Left ventricle myocardium inferior (tissue), 1 donor: ENCODE measurements at regions not wholly inside any gene's neighbourhood (a gene's known extent, or its start where the extent isn't known, plus 50 kb on each side); places are given as distances from the start of the nearest gene placed in this dataset.

Experiments
- DNase-seq: peaks from one replicate; pipeline ENCODE4 v3.0.0-alpha.2; 2020
- H3K27ac ChIP-seq: fragments of 200-600 bp; replicated peaks from 2 replicates; pipeline ENCODE4 v1.8.0; 2021
- H3K27me3 ChIP-seq: fragments of 200-600 bp; 2 replicates; pipeline ENCODE4 v1.8.0; 2021; ENCODE audit warnings: low read depth
- H3K36me3 ChIP-seq: fragments of 200-600 bp; 2 replicates; pipeline ENCODE4 v1.8.0; 2021
- H3K4me1 ChIP-seq: fragments of 200-600 bp; 2 replicates; pipeline ENCODE4 v1.8.0; 2021
- H3K4me3 ChIP-seq: fragments of 200-600 bp; 2 replicates; pipeline ENCODE4 v1.8.0; 2021; ENCODE audit warnings: mild to moderate bottlenecking, moderate library complexity
- H3K9me3 ChIP-seq: fragments of 200-600 bp; replicated peaks from 2 replicates; pipeline ENCODE4 v1.8.0; 2021
- intact Hi-C: fragments of 100-400 bp; cut with micrococcal nuclease; formaldehyde crosslinking; loops from one replicate; pipeline ENCODE4 v1.11.0; 2022
- TF ChIP-seq, protein P1 (sequence below): fragments of 200-600 bp; IDR thresholded peaks from 2 replicates; pipeline ENCODE4 v1.8.0; 2021; ENCODE audit warnings: antibody characterized with exemption, mild to moderate bottlenecking, borderline replicate concordance
- donor health status: DM: no; HTN: yes; CAD: no; lungs with severe emphysema.

DNA sequence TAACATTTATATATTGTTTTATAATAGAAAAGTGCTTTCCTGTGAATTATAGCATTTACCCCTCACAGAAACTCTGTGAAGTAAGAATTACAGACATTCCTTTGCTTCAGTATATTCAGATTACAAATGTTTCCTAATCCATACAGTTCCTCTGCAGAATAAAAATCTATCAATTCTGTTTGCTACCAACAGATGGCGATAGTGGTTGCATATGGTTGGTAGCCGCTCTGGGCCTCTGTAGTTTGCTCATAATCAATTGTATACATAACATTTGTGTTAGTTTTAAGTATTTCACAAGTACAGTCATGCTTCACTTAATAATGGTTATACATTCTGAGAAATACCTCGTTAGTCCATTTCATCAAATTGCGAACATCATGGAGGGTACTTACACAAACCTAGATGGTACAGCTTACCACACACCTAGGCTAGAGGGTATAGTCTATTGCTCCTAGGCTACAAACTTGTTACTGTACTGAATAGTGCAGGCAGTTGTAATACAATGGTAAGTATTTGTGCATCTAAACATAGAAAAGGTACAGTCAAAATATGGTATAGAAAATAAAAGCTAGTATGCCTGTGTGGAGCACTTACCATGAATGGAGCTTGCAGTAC lies 94.4 kb upstream of the STEAP4 start:
- no peak for DNase-seq
- intact Hi-C loops, result no loop called here
- no peaks in the 10 kb centered on the region for H3K4me1 ChIP-seq
- no peaks in the 10 kb centered on the region for H3K27me3 ChIP-seq
- H3K27ac ChIP-seq, result no peak overlapping the region
- no peak overlapping the region for H3K4me3 ChIP-seq
- TF ChIP-seq, protein P1, sequence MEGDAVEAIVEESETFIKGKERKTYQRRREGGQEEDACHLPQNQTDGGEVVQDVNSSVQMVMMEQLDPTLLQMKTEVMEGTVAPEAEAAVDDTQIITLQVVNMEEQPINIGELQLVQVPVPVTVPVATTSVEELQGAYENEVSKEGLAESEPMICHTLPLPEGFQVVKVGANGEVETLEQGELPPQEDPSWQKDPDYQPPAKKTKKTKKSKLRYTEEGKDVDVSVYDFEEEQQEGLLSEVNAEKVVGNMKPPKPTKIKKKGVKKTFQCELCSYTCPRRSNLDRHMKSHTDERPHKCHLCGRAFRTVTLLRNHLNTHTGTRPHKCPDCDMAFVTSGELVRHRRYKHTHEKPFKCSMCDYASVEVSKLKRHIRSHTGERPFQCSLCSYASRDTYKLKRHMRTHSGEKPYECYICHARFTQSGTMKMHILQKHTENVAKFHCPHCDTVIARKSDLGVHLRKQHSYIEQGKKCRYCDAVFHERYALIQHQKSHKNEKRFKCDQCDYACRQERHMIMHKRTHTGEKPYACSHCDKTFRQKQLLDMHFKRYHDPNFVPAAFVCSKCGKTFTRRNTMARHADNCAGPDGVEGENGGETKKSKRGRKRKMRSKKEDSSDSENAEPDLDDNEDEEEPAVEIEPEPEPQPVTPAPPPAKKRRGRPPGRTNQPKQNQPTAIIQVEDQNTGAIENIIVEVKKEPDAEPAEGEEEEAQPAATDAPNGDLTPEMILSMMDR, result peak; percentile 51
- H3K9me3 ChIP-seq, result no peaks in the 10 kb centered on the region
- H3K36me3 ChIP-seq, result no peaks in the 10 kb centered on the region

- TF ChIP-seq, protein P1, result no peak
- H3K4me1 ChIP-seq, result no peaks in the 10 kb centered on the region
- peak overlapping the region; percentile 24 for H3K27ac ChIP-seq
- no peaks in the 10 kb centered on the region for H3K9me3 ChIP-seq
- H3K27me3 ChIP-seq, result no peaks in the 10 kb centered on the region
- intact Hi-C loops, result no loop called here
- no peaks in the 10 kb centered on the region for H3K36me3 ChIP-seq
- no peak for DNase-seq
- H3K4me3 ChIP-seq, result no peak overlapping the region
Observed at GRCh38 chr7:88399696-88400240, 93.1 kb upstream of the STEAP4 start.

DNA sequence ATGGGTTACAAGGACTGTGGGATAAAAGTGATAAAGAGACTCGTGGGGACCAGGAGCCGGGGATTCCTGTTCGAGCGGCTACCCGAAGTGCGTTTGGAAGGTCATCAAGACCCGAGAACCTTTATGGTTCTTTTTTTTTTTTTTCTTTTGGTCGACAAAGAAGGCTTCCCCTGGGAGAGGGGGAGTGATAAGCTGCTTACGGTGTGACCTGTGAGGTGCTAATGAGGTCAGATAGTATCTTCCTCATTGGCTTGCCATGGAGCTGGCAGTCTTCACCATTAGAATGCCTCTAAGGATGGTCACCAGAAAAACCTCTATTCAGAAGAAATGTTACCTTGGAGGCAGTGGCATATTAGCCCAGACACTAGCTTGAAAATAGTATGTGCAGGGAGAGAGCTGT lies 92.3 kb upstream of the STEAP4 start:
- Histone ChIP-seq H3K27me3 (no peaks in the 10 kb centered on the region), H3K36me3 (no peaks in the 10 kb centered on the region), H3K9me3 (no peaks in the 10 kb centered on the region), H3K4me1 (no peaks in the 10 kb centered on the region), H3K4me3 (no peak overlapping the region), H3K27ac (peak overlapping the region; percentile 24)
- DNase-seq, result no peak
- TF ChIP-seq, protein P1, result no peak
- intact Hi-C loops, result no loop called here

- H3K4me3 ChIP-seq, result no peak overlapping the region
- TF ChIP-seq, protein P1, result no peak
- H3K27me3 ChIP-seq, result no peaks in the 10 kb centered on the region
- H3K36me3 ChIP-seq, result no peaks in the 10 kb centered on the region
- DNase-seq, result no peak
- no peaks in the 10 kb centered on the region for H3K4me1 ChIP-seq
- no peak overlapping the region for H3K27ac ChIP-seq
- no peaks in the 10 kb centered on the region for H3K9me3 ChIP-seq
- intact Hi-C loops, result no loop called here
Observed at GRCh38 chr7:88398459-88398858, 91.8 kb upstream of the STEAP4 start.

DNA sequence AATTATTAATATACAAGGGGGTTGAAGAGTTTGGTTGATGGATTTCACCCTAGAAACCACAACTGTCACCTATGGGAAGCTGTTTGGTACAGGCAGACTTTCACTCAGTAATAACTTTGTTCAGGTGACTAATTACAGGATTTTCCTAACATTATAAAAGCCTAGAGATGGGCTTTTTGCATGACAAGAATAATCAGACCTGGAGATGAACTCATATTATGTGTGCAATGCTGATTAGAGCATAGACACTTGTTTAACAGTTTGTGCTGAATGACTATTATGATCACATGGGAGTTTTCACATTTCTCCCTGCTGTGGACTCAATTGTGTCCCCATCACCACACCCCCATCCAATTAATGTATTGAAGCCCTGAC lies 90.2 kb upstream of the STEAP4 start:
- intact Hi-C loops, result no loop called here
- H3K27me3 ChIP-seq, result no peaks in the 10 kb centered on the region
- no peak for DNase-seq
- no peaks in the 10 kb centered on the region for H3K4me1 ChIP-seq
- no peak overlapping the region for H3K27ac ChIP-seq
- TF ChIP-seq, protein P1, result no peak
- H3K36me3 ChIP-seq, result no peaks in the 10 kb centered on the region
- no peaks in the 10 kb centered on the region for H3K9me3 ChIP-seq
- H3K4me3 ChIP-seq, result no peak overlapping the region
